ENCODE measurements at regions not wholly inside any gene's neighbourhood (a gene's known extent, or its start where the extent isn't known, plus 50 kb on each side); places are given as distances from the start of the nearest gene placed in this dataset.

DNA sequence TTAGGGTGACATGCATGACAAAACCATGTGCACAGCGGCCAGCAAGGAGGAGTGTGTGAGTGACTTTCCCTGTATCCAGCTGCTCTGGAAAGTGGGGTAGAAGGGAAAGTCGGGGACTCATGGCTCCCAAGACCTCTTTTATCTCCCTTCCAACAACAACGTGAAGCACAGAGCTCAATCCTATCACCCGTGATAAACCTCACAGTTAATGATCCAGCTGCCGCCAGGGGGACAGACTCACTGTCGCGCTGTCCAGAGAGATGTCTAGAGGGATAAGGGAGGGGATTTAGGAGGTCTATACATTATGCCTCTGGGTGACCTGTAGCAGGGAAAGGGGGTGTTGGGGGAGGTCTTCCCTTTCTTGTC is 84.0 kb upstream of the SMNDC1 start:
- Histone ChIP-seq H3K27ac (ENCODE audit: low read length) (no peak overlapping the region), H3K9me3 (ENCODE audit: control insufficient read depth, low read depth, low read length) (no peaks in the 10 kb centered on the region), H3K27me3 (ENCODE audit: control insufficient read depth, insufficient read depth, low read length) (no peaks in the 10 kb centered on the region), H3K36me3 (ENCODE audit: control insufficient read depth, insufficient read depth, low read length) (no peaks in the 10 kb centered on the region), H3K4me1 (ENCODE audit: control insufficient read depth, insufficient read depth, low read length) (peaks cover 31% of the 10 kb centered on the region), H3K4me3 (ENCODE audit: low read length) (no peak overlapping the region)
- no CpG with 5 or more reads among the region's 7 CpGs for WGBS (ENCODE audit: insufficient coverage, low lambda C conversion rate)
- no peak for DNase-seq

DNA sequence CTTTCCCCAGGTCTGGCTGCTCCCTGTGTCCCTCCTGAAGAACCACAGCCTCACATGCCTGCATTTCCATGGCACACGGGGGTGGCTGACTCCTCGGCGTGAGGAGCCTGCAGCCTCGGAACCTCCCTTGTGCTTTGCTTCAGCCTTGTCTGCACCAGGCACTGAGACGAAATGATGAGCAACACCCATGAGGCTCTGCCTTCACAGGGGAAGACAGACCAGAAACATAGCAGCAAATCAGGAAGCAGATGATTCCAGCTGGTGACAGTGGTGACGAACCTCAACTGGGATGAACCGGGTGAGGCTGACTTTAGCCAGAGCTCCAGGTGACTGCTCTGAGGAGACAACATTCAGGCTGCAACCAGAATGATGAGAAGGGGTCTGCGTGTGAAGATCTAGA is 84.5 kb upstream of the SMNDC1 start:
- no peaks in the 10 kb centered on the region for H3K27me3 ChIP-seq (ENCODE audit: control insufficient read depth, insufficient read depth, low read length)
- no CpG with 5 or more reads among the region's 8 CpGs for WGBS (ENCODE audit: insufficient coverage, low lambda C conversion rate)
- H3K36me3 ChIP-seq (ENCODE audit: control insufficient read depth, insufficient read depth, low read length), result no peaks in the 10 kb centered on the region
- no peak overlapping the region for H3K27ac ChIP-seq (ENCODE audit: low read length)
- H3K4me1 ChIP-seq (ENCODE audit: control insufficient read depth, insufficient read depth, low read length), result peaks cover 31% of the 10 kb centered on the region
- H3K4me3 ChIP-seq (ENCODE audit: low read length), result no peak overlapping the region
- H3K9me3 ChIP-seq (ENCODE audit: control insufficient read depth, low read depth, low read length), result no peaks in the 10 kb centered on the region
- DNase-seq, result no peak

DNA sequence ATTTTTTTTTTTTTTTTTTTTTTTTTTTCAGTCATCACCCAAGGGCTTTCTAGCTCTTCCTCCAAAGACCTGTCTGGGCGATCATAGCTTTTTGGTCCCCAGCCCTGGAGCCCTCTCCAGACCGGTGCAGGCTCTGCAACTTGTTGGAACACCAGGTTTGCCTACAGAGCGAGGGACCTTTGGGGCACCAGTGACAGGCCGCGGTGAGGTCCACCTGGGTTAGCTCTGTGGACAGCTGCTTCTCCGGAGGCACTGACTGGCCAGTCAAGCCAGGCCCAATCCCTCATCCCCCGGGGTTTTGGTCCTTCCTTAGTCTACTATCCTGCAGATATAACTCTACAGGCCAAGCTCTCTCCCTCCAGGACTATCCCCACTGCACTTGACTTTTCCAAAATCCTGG is 86.8 kb upstream of the SMNDC1 start:
- no peaks in the 10 kb centered on the region for H3K36me3 ChIP-seq (ENCODE audit: control insufficient read depth, insufficient read depth, low read length)
- no CpG with 5 or more reads among the region's 7 CpGs for WGBS (ENCODE audit: insufficient coverage, low lambda C conversion rate)
- no peaks in the 10 kb centered on the region for H3K27me3 ChIP-seq (ENCODE audit: control insufficient read depth, insufficient read depth, low read length)
- no peak overlapping the region for H3K27ac ChIP-seq (ENCODE audit: low read length)
- peaks cover 45% of the 10 kb centered on the region for H3K4me1 ChIP-seq (ENCODE audit: control insufficient read depth, insufficient read depth, low read length)
- H3K4me3 ChIP-seq (ENCODE audit: low read length), result no peak overlapping the region
- DNase-seq, result no peak
- no peaks in the 10 kb centered on the region for H3K9me3 ChIP-seq (ENCODE audit: control insufficient read depth, low read depth, low read length)

DNA sequence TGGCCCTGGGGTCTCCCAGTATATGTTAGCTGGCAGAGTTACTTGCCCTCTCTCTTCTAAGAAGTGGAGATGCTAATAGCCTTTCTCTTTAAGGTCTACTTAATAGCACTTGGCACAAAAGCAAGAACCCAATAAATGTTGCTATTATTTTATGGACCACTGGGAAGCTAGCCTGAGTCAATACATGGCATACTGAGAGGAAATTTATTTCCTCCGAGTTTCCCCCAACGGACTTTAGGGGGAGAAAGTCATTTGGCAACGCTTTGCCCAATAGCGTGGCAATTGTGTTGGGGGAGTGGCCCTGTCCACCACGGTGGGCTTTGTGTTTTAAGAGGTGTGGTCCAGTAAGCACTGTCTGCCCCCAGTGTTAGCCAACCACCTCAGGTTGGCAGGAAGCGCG is 87.4 kb upstream of the SMNDC1 start:
- no peaks in the 10 kb centered on the region for H3K27me3 ChIP-seq (ENCODE audit: control insufficient read depth, insufficient read depth, low read length)
- H3K4me1 ChIP-seq (ENCODE audit: control insufficient read depth, insufficient read depth, low read length), result peaks cover 45% of the 10 kb centered on the region
- no peak overlapping the region for H3K4me3 ChIP-seq (ENCODE audit: low read length)
- WGBS (ENCODE audit: insufficient coverage, low lambda C conversion rate), result no CpG with 5 or more reads among the region's 7 CpGs
- H3K27ac ChIP-seq (ENCODE audit: low read length), result no peak overlapping the region
- no peaks in the 10 kb centered on the region for H3K9me3 ChIP-seq (ENCODE audit: control insufficient read depth, low read depth, low read length)
- H3K36me3 ChIP-seq (ENCODE audit: control insufficient read depth, insufficient read depth, low read length), result no peaks in the 10 kb centered on the region
- no peak for DNase-seq

DNA sequence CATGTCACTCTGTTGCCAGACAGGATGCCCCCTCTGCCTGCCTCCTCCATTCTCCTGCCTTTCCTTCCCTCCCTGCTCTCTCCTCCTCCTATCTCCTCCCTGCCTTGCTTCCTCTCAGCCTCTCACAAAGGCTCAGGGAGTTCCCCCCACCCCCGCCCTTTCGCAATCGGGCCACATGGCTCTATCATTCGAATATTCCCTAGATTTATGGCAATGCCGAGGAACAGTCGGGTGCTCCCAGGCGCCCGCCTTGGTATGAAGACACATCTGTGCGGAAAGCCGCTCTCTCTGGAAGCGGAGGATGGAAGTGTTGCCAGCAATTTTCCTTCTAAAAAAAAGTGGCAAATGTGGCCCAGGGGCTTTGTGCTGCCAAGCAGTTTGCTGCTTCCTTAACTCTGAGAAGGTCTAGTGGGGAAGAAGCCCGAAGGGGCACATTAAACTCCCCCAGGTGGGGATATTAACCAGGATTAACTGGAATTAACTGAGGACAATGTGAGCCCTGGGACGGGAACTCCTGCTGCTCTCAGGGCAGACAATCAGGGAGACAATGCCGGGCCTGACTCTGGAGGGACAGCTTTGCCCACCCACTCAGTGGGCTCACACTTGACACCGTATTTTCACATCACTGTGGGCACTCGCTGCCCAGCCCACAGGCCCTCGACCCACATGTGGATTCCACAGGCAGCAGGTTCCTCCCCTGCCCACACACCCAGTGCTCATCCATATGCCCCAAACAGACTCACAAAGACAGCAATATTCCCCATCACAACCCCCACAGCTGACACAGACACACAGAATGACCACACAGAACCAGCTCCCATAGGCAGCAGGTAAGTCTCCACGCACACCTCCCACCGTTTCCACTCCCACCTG is 88.4 kb upstream of the SMNDC1 start:
- Histone ChIP-seq H3K4me1 (ENCODE audit: control insufficient read depth, insufficient read depth, low read length) (peaks cover 46% of the 10 kb centered on the region), H3K27me3 (ENCODE audit: control insufficient read depth, insufficient read depth, low read length) (no peaks in the 10 kb centered on the region), H3K27ac (ENCODE audit: low read length) (peak overlapping the region; percentile 5), H3K36me3 (ENCODE audit: control insufficient read depth, insufficient read depth, low read length) (no peaks in the 10 kb centered on the region), H3K9me3 (ENCODE audit: control insufficient read depth, low read depth, low read length) (no peaks in the 10 kb centered on the region), H3K4me3 (ENCODE audit: low read length) (no peak overlapping the region)
- peak; percentile 81 to 87 for DNase-seq
- WGBS (ENCODE audit: insufficient coverage, low lambda C conversion rate), result no CpG with 5 or more reads among the region's 19 CpGs

DNA sequence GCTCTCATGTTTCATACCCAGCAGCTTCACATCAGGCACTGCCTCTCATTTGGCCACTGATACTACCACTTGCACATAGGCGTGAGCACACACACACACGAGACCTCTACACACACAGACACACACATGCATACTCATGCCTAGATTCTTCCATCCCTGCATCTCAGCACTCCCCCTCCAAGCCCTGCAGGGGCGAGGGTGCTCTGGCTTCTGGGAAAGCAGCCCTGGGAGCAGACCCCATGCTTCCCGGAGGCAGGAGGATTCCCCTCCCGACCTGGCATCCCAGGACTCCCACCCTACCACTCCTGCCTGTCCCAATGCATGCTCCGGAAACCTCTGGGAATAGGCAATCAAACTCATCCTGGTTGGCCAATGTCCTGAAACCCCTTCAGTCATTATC is 89.1 kb upstream of the SMNDC1 start:
- Histone ChIP-seq H3K27me3 (ENCODE audit: control insufficient read depth, insufficient read depth, low read length) (no peaks in the 10 kb centered on the region), H3K9me3 (ENCODE audit: control insufficient read depth, low read depth, low read length) (no peaks in the 10 kb centered on the region), H3K36me3 (ENCODE audit: control insufficient read depth, insufficient read depth, low read length) (no peaks in the 10 kb centered on the region), H3K4me3 (ENCODE audit: low read length) (no peak overlapping the region), H3K4me1 (ENCODE audit: control insufficient read depth, insufficient read depth, low read length) (peaks cover 46% of the 10 kb centered on the region), H3K27ac (ENCODE audit: low read length) (no peak overlapping the region)
- WGBS (ENCODE audit: insufficient coverage, low lambda C conversion rate), result 100% methylated on average over 1 of the region's 6 CpGs
- no peak for DNase-seq

DNA sequence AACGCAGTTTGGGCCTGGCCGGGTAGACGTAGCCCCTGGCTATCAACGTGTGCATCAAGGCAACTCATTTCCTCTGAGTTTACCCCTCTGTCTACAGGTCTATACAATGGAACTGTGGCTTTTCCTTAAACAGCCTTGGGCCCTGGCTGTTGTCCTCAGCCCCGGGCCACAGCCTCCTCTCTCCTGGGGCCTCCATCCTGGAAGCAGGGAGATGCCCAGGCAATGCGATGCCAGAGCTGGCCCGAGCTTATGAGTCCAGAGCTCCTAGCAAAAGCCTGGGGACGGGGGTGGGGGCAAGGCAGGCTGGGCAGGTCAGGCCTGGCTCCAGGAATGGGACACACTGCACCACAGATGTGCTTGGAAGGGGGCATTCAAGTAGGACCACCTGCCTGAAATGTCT is 89.6 kb upstream of the SMNDC1 start:
- Histone ChIP-seq H3K9me3 (ENCODE audit: control insufficient read depth, low read depth, low read length) (no peaks in the 10 kb centered on the region), H3K4me3 (ENCODE audit: low read length) (no peak overlapping the region), H3K27me3 (ENCODE audit: control insufficient read depth, insufficient read depth, low read length) (no peaks in the 10 kb centered on the region), H3K4me1 (ENCODE audit: control insufficient read depth, insufficient read depth, low read length) (peaks cover 48% of the 10 kb centered on the region), H3K36me3 (ENCODE audit: control insufficient read depth, insufficient read depth, low read length) (no peaks in the 10 kb centered on the region), H3K27ac (ENCODE audit: low read length) (no peak overlapping the region)
- WGBS (ENCODE audit: insufficient coverage, low lambda C conversion rate), result no CpG with 5 or more reads among the region's 8 CpGs
- DNase-seq, result no peak

DNA sequence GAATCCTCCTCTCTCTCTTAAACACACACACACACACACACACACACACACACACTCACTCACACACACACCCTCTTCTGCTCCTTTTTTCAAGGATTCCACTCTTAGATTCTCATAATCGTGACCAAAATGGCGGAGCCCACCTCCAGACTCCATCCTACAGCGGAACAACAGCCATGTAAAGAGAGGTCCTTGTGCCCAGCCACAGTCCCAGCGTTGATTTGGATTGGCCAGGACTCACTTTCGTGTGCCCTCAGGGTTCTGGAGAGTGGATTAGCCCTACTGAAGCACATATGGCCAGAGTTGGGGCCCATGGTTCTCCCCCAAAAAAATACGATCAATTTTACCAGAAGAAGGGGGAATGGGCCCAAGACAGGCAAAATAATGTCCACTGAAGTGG is 90.2 kb upstream of the SMNDC1 start:
- WGBS (ENCODE audit: insufficient coverage, low lambda C conversion rate), result no CpG with 5 or more reads among the region's 6 CpGs
- Histone ChIP-seq H3K36me3 (ENCODE audit: control insufficient read depth, insufficient read depth, low read length) (no peaks in the 10 kb centered on the region), H3K27ac (ENCODE audit: low read length) (peak overlapping the region; percentile 83), H3K4me3 (ENCODE audit: low read length) (no peak overlapping the region), H3K27me3 (ENCODE audit: control insufficient read depth, insufficient read depth, low read length) (no peaks in the 10 kb centered on the region), H3K4me1 (ENCODE audit: control insufficient read depth, insufficient read depth, low read length) (peaks cover 52% of the 10 kb centered on the region), H3K9me3 (ENCODE audit: control insufficient read depth, low read depth, low read length) (no peaks in the 10 kb centered on the region)
- DNase-seq, result no peak

DNA sequence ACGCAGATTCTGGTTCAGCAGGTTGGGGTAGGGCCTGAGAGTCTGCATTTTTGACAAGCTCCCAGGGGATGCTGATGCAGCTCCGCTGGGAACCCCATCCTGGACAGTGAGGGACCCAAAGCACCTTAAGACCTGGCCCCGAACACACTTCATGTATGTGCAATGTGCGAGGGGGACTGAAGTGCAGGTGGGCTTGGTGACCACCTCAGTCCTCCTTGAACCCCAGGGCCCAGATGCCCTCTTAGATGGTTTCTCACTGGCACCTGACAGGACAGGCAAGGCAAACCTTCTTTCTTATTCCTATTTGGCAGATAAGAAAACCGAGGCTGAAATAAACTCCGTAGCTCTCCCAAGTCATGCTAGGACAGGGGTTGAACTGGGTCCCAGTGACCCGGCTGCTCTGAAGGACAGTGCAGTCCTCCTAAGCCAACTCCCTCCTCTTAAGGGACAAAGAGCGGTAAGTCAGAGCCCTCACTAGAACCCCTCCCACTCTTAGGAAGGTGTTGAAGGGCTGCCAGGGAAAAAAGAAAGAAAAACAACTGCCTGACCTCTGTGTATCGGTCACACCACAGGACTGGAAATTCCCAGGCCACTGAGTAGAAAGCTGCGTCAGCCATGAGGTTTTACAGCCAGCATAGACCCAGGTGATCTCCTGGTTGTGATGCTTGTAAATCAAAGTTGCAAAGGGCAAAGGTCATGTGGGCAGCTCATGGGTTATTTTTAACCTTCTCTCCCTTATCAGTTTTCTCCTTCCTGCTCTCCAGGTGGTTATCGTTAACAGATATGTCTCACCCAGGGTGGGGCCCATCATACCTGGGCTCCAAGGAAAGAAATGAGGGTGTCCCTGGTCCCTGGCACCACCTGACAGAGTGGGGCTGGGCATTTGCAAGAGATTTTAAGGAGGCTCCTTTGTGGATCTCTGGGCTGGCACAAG is 90.9 kb upstream of the SMNDC1 start:
- Histone ChIP-seq H3K4me3 (ENCODE audit: low read length) (no peak overlapping the region), H3K27me3 (ENCODE audit: control insufficient read depth, insufficient read depth, low read length) (no peaks in the 10 kb centered on the region), H3K27ac (ENCODE audit: low read length) (peak overlapping the region; percentile 83), H3K9me3 (ENCODE audit: control insufficient read depth, low read depth, low read length) (no peaks in the 10 kb centered on the region), H3K4me1 (ENCODE audit: control insufficient read depth, insufficient read depth, low read length) (peaks cover 59% of the 10 kb centered on the region), H3K36me3 (ENCODE audit: control insufficient read depth, insufficient read depth, low read length) (no peaks in the 10 kb centered on the region)
- peak; percentile 97 to 99 for DNase-seq
- WGBS (ENCODE audit: insufficient coverage, low lambda C conversion rate), result no CpG with 5 or more reads among the region's 11 CpGs

DNA sequence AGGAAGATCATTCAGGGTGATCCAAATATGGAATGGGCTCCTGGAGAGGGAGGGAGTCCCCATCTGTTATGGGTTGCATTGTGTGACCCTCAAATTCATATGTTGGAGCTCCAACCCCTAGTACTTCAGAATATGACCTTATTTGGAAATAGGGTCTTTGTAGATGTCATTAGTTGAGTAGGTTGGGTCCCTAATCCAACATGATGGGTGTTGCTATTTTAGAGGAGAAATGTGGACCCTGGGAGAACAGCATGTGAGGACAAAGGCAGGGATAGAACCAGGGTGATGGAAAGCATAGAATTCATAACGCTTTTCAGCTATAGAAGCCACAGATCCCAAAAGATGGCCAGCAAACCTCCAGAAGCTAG is 91.5 kb upstream of the SMNDC1 start:
- no peak for DNase-seq
- H3K9me3 ChIP-seq (ENCODE audit: control insufficient read depth, low read depth, low read length), result no peaks in the 10 kb centered on the region
- H3K27me3 ChIP-seq (ENCODE audit: control insufficient read depth, insufficient read depth, low read length), result no peaks in the 10 kb centered on the region
- WGBS (ENCODE audit: insufficient coverage, low lambda C conversion rate), result no CpG with 5 or more reads among the region's 1 CpG
- H3K4me1 ChIP-seq (ENCODE audit: control insufficient read depth, insufficient read depth, low read length), result peaks cover 63% of the 10 kb centered on the region
- H3K4me3 ChIP-seq (ENCODE audit: low read length), result no peak overlapping the region
- H3K27ac ChIP-seq (ENCODE audit: low read length), result peak overlapping the region; percentile 83
- no peaks in the 10 kb centered on the region for H3K36me3 ChIP-seq (ENCODE audit: control insufficient read depth, insufficient read depth, low read length)
